BLaER1 treated with 17β-estradiol and CSF1 and Interleukin-3, amounts not matched to agents 10 nM and 100 nM (cell line): ENCODE measurements at regions not wholly inside any gene's neighbourhood (a gene's known extent, or its start where the extent isn't known, plus 50 kb on each side); places are given as distances from the start of the nearest gene placed in this dataset.
"Not testable (repeated sequence)": the region's sequence is repeated elsewhere in the genome, so short reads cannot be mapped to it uniquely, and the experiment has no call there.

Experiments used
- H3K27ac ChIP-seq, 11 experiments: shearing (Covaris generic); formaldehyde crosslinking; 2 replicates each; pipeline ENCODE4 v1.8.1; 2022
- H3K27me3 ChIP-seq, 11 experiments: shearing (Covaris generic); formaldehyde crosslinking; 2 replicates each; pipeline ENCODE4 v1.8.1; 2022
- H3K36me3 ChIP-seq, 11 experiments: shearing (Covaris generic); formaldehyde crosslinking; 2 replicates each; pipeline ENCODE4 v1.8.1; 2022
- H3K4me1 ChIP-seq, 10 experiments: shearing (Covaris generic); formaldehyde crosslinking; 2 replicates each; pipeline ENCODE4 v1.8.1; 2022
- H3K4me2 ChIP-seq, 11 experiments: shearing (Covaris generic); formaldehyde crosslinking; 2 replicates each; pipeline ENCODE4 v1.8.1; 2022
- H3K4me3 ChIP-seq, 10 experiments: shearing (Covaris generic); formaldehyde crosslinking; 2 replicates each; pipeline ENCODE4 v1.8.1; 2022
- H3K9ac ChIP-seq, 11 experiments: shearing (Covaris generic); formaldehyde crosslinking; 2 replicates each; pipeline ENCODE4 v1.8.1; 2022
- H3K9me3 ChIP-seq, 11 experiments: shearing (Covaris generic); formaldehyde crosslinking; replicated peaks in 1 of 11; 2 replicates each; pipeline ENCODE4 v1.8.1; 2022
- H4K20me1 ChIP-seq, 11 experiments: shearing (Covaris generic); formaldehyde crosslinking; 2 replicates each; pipeline ENCODE4 v1.8.1; 2022
- Cebpa-rat ChIP-seq, 11 experiments: shearing (Covaris generic); IDR thresholded peaks; 2 replicates each; pipeline ENCODE4 v1.8.1; 2022

- Histone ChIP-seq H3K4me1 (peaks cover 22 to 51% (median 40%) of the 10 kb centered on the region in 10 experiments), H3K9me3 (peaks cover 41 to 58% (median 53%) of the 10 kb centered on the region in 11 experiments), H3K36me3 (peaks cover 0 to 9% (median 0%) of the 10 kb centered on the region in 11 experiments; a peak in 4 of 22 replicates), H4K20me1 (no peaks in the 10 kb centered on the region), H3K27ac (peak overlapping the region in 9 of 11 experiments; percentile 48 to 77 (median 65); a peak in 16 of 22 replicates), H3K4me3 (peak overlapping the region in 5 of 10 experiments; percentile 0 to 43 (median 24); a peak in 5 of 20 replicates), H3K27me3 (no peaks in the 10 kb centered on the region), H3K9ac (peak overlapping the region in 7 of 11 experiments; percentile 20 to 70 (median 55); a peak in 9 of 22 replicates), H3K4me2 (peak overlapping the region; percentile 56 to 90 (median 78))
- TF ChIP-seq Cebpa-rat (IDR thresholded peaks at IDR 0.05): no peak
Measured at GRCh38 chr18:8911408-8912340, 190.8 kb upstream of the NDUFV2 start.

DNA sequence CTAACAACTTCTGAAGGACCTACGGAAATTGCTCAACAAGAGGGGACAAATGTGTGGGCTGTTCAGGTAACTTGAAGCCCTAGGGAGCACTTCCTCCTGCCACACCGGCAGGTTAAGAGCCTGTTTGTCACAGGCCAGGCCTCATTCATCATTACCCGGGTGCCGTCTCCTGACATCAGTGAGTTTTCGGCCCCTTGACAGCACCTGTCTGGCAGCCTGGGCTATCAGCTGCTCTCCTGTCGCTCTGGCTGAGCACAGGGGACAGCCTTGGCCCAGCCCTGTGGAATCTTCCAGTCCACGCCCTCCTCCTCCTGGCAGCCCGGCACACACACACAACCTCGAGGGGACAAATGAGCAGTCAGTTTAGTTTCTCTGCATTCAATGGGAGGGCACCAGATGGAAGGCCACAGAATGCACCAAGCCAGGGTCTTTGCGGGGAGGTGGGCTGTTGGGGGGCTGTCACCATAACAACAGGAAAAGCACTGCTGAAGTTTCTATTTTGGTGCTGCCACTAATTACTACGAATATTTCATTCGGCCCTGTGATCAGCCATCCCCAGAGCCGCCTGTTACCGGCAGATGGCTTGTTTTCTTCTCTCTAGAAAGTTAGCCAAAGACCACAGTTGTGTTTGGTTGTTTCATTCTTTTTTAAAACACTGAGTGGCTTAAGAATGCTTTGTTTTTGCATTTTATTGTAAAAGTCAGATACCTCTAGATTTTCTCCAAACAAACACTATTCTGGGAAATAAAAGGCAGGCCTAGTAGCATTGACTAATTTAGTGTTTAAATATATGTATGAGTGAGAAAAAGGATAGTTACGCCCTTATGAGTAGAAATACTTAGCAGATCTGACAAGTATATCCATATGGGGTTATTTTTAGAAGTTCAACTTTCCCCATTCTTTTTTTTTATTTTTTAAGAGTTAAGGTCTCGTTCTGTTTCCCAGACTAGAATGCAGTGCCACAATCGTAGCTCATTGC lies 189.9 kb upstream of the NDUFV2 start:
- no peaks in the 10 kb centered on the region for H4K20me1 ChIP-seq
- TF ChIP-seq Cebpa-rat (IDR thresholded peaks at IDR 0.05): no peak
- peak overlapping the region in 5 of 10 experiments; percentile 0 to 43 (median 24); a peak in 6 of 20 replicates for H3K4me3 ChIP-seq
- peak overlapping the region; percentile 56 to 90 (median 78) for H3K4me2 ChIP-seq
- H3K9me3 ChIP-seq: peaks cover 41 to 64% (median 56%) of the 10 kb centered on the region in 11 experiments
- no peaks in the 10 kb centered on the region for H3K27me3 ChIP-seq
- peaks cover 0 to 9% (median 0%) of the 10 kb centered on the region in 11 experiments; a peak in 4 of 22 replicates for H3K36me3 ChIP-seq
- peaks cover 22 to 55% (median 40%) of the 10 kb centered on the region in 10 experiments for H3K4me1 ChIP-seq
- H3K27ac ChIP-seq: peak overlapping the region in 9 of 11 experiments; percentile 48 to 77 (median 65); a peak in 17 of 22 replicates
- peak overlapping the region in 9 of 11 experiments; percentile 16 to 70 (median 47); a peak in 14 of 22 replicates for H3K9ac ChIP-seq

- peak overlapping the region in 9 of 11 experiments; percentile 64 to 90 (median 83); a peak in 15 of 22 replicates for H3K4me2 ChIP-seq
- H3K4me3 ChIP-seq: peak overlapping the region in 5 of 10 experiments; percentile 24 to 43 (median 26); a peak in 6 of 20 replicates
- not testable (repeated sequence) for H3K27me3 ChIP-seq, H3K36me3 ChIP-seq, H4K20me1 ChIP-seq
- H3K27ac ChIP-seq: peak overlapping the region in 6 of 11 experiments; percentile 57 to 77 (median 73); a peak in 10 of 22 replicates
- H3K4me1 ChIP-seq: peaks cover 22 to 55% (median 40%) of the 10 kb centered on the region in 10 experiments
- H3K9ac ChIP-seq: peak overlapping the region in 2 of 11 experiments; percentile 55 to 70; a peak in 3 of 22 replicates
- peaks cover 39 to 64% (median 54%) of the 10 kb centered on the region in 11 experiments for H3K9me3 ChIP-seq
Measured at GRCh38 chr18:8913606-8914403, 188.7 kb upstream of the NDUFV2 start.

GRCh38 chr18:8914404-8915264 lies 187.9 kb upstream of the NDUFV2 start:
- Histone ChIP-seq H3K4me1 (peaks cover 22 to 55% (median 40%) of the 10 kb centered on the region in 10 experiments), H3K4me3 (peak overlapping the region in 5 of 10 experiments; percentile 5 to 43 (median 26); a peak in 6 of 20 replicates), H3K9me3 (peaks cover 31 to 56% (median 46%) of the 10 kb centered on the region in 11 experiments), H3K27ac (peak overlapping the region in 4 of 11 experiments; percentile 71 to 77 (median 76); a peak in 8 of 22 replicates), H3K4me2 (peak overlapping the region in 7 of 11 experiments; percentile 64 to 90 (median 83); a peak in 7 of 22 replicates)
- H3K9ac ChIP-seq, H4K20me1 ChIP-seq, H3K27me3 ChIP-seq, H3K36me3 ChIP-seq: not testable (repeated sequence)

- not testable (repeated sequence) for H3K36me3 ChIP-seq, H3K4me1 ChIP-seq, H3K27ac ChIP-seq, H3K4me3 ChIP-seq, H4K20me1 ChIP-seq, H3K27me3 ChIP-seq, H3K9ac ChIP-seq, H3K4me2 ChIP-seq
- H3K9me3 ChIP-seq: peaks cover 13 to 39% (median 28%) of the 10 kb centered on the region in 11 experiments
Measured at GRCh38 chr18:8920856-8921787, 181.4 kb upstream of the NDUFV2 start.

GRCh38 chr18:8926464-8926863 lies 176.0 kb upstream of the NDUFV2 start:
- TF ChIP-seq Cebpa-rat (IDR thresholded peaks at IDR 0.05): no peak
- H4K20me1 ChIP-seq: no peaks in the 10 kb centered on the region
- peaks cover 53 to 72% (median 63%) of the 10 kb centered on the region in 11 experiments for H3K9me3 ChIP-seq
- no peak overlapping the region; a peak in 1 of 20 replicates for H3K4me3 ChIP-seq
- H3K9ac ChIP-seq: no peak overlapping the region
- no peak overlapping the region for H3K27ac ChIP-seq
- peaks cover 0 to 8% (median 0%) of the 10 kb centered on the region in 11 experiments; a peak in 5 of 22 replicates for H3K36me3 ChIP-seq
- H3K4me2 ChIP-seq: no peak overlapping the region
- 0 out of 20 replicates have a peak, but pooled peaks cover 0 to 8% (median 0%) of the 10 kb centered on the region in 10 experiments for H3K4me1 ChIP-seq
- H3K27me3 ChIP-seq: no peaks in the 10 kb centered on the region
